PC-9 (cell line): ENCODE measurements at regions not wholly inside any gene's neighbourhood (a gene's known extent, or its start where the extent isn't known, plus 50 kb on each side); places are given as distances from the start of the nearest gene placed in this dataset.
"Not testable (repeated sequence)": the region's sequence is repeated elsewhere in the genome, so short reads cannot be mapped to it uniquely, and the experiment has no call there.

Source experiments
- BruUV-seq: library from RNA; stranded (reverse); fragments of 400-500 nt; replicated peaks from 2 replicates; lab custom pipeline; 2021; lab: Mats Ljungman, UMichigan
- CTCF ChIA-PET: fragments of 300-600 bp; sonication (Branson Sonifier 250); formaldehyde crosslinking; loops from one replicate; lab custom pipeline; 2022; ENCODE audit warnings: antibody characterized with exemption; lab: Charles Lee
- POLR2A ChIA-PET: fragments of 300-600 bp; sonication (Branson Sonifier 250); formaldehyde crosslinking; loops from one replicate; lab custom pipeline; 2022; ENCODE audit warnings: antibody characterized with exemption; ENCODE audit not compliant: unreplicated experiment; lab: Charles Lee
- DNase-seq, 2 experiments: peaks; one replicate each; pipeline versions ENCODE4 v3.0.0 to v3.0.0-alpha.2; 2015 to 2022; ENCODE audit warnings: mixed read lengths in 1 of 2
- H2AFZ ChIP-seq: fragments of 200-600 bp; sonication (generic); 2 replicates; pipeline ENCODE4 v1.8.1; 2017; ENCODE audit warnings: antibody characterized with exemption
- H3F3A ChIP-seq: fragments of 200-600 bp; sonication (generic); 2 replicates; pipeline ENCODE4 v1.8.1; 2017; ENCODE audit warnings: antibody characterized with exemption, mild to moderate bottlenecking, low read depth; ENCODE audit not compliant: insufficient read depth
- H3K27ac ChIP-seq: fragments of 200-600 bp; sonication (generic); 2 replicates; pipeline ENCODE4 v1.6.1; 2016; ENCODE audit warnings: mixed run types
- H3K27me3 ChIP-seq: fragments of 200-600 bp; sonication (generic); 2 replicates; pipeline ENCODE4 v1.6.1; 2016; ENCODE audit warnings: low read depth, mixed run types; ENCODE audit not compliant: insufficient read depth
- H3K36me3 ChIP-seq: fragments of 200-600 bp; sonication (generic); 2 replicates; pipeline ENCODE4 v1.6.1; 2016; ENCODE audit warnings: low read depth, mixed run types
- H3K4me1 ChIP-seq: fragments of 200-600 bp; sonication (generic); replicated peaks from 2 replicates; pipeline ENCODE4 v1.6.1; 2016; ENCODE audit warnings: mixed run types; ENCODE audit not compliant: insufficient read depth
- H3K4me2 ChIP-seq: fragments of 200-600 bp; sonication (generic); 2 replicates; pipeline ENCODE4 v1.6.1; 2017; ENCODE audit warnings: mixed run types
- H3K4me3 ChIP-seq: fragments of 200-600 bp; sonication (generic); 2 replicates; pipeline ENCODE4 v1.6.1; 2016; ENCODE audit warnings: mixed run types
- H3K79me2 ChIP-seq: fragments of 200-600 bp; sonication (generic); 2 replicates; pipeline ENCODE4 v1.6.1; 2017; ENCODE audit warnings: low read depth, mixed run types
- H3K9me2 ChIP-seq: fragments of 200-600 bp; sonication (generic); 2 replicates; pipeline ENCODE4 v1.8.1; 2017; ENCODE audit warnings: mild to moderate bottlenecking; ENCODE audit not compliant: insufficient read depth
- H3K9me3 ChIP-seq: fragments of 200-600 bp; sonication (generic); 2 replicates; pipeline ENCODE4 v1.8.1; 2016; ENCODE audit warnings: low read depth; ENCODE audit not compliant: insufficient read depth
- H4K20me1 ChIP-seq: fragments of 200-600 bp; sonication (generic); 2 replicates; pipeline ENCODE4 v1.8.1; 2017; ENCODE audit not compliant: insufficient read depth
- CTCF ChIP-seq: fragments of 200-600 bp; sonication (generic); conservative IDR thresholded peaks from 2 replicates; pipeline ENCODE4 v1.6.1; 2017; ENCODE audit warnings: mixed run types, antibody characterized with exemption, mild to moderate bottlenecking, moderate library complexity
- EZH2 ChIP-seq: fragments of 200-600 bp; sonication (generic); IDR thresholded peaks from 2 replicates; pipeline ENCODE4 v1.8.0; 2017; ENCODE audit warnings: antibody characterized with exemption, low read depth
- intact Hi-C: fragments of 100-400 bp; cut with micrococcal nuclease; formaldehyde crosslinking; loops from one replicate; pipeline ENCODE4 v1.10.0; 2022; ENCODE audit not compliant: unreplicated experiment

GRCh38 chrX:95956745-95957144 lies 727.9 kb upstream of the DIAPH2 start:
- CTCF ChIA-PET = no interaction called here

GRCh38 chrX:95973456-95974095 lies 711.1 kb upstream of the DIAPH2 start:
- H3K79me2 ChIP-seq, H3K27me3 ChIP-seq, H3K27ac ChIP-seq, H3K4me2 ChIP-seq, DNase-seq, H3K4me3 ChIP-seq, POLR2A ChIA-PET, H3K9me2 ChIP-seq, BruUV-seq, H3K4me1 ChIP-seq, H4K20me1 ChIP-seq, intact Hi-C loops, H3K9me3 ChIP-seq, CTCF ChIA-PET, H3F3A ChIP-seq, H2AFZ ChIP-seq, H3K36me3 ChIP-seq: not testable (repeated sequence)

More at GRCh38 chrX:95956745-95957144, 727.9 kb upstream of the DIAPH2 start:
- Histone ChIP-seq H3K9me2 (no peaks in the 10 kb centered on the region), H3F3A (no peaks in the 10 kb centered on the region), H3K27ac (no peak overlapping the region), H4K20me1 (no peaks in the 10 kb centered on the region), H3K9me3 (no peaks in the 10 kb centered on the region), H3K4me1 (no peaks in the 10 kb centered on the region), H3K27me3 (no peaks in the 10 kb centered on the region), H2AFZ (no peak overlapping the region), H3K79me2 (no peaks in the 10 kb centered on the region), H3K36me3 (no peaks in the 10 kb centered on the region), H3K4me3 (no peak overlapping the region), H3K4me2 (no peak overlapping the region)
- BruUV-seq = no TSS peak
- intact Hi-C loops = no loop called here
- POLR2A ChIA-PET = no interaction called here
- no peak for TF ChIP-seq CTCF
- no peak for TF ChIP-seq EZH2
- DNase-seq = no peak

- Histone ChIP-seq H3K79me2 (no peaks in the 10 kb centered on the region), H3K27ac (no peak overlapping the region), H3K27me3 (no peaks in the 10 kb centered on the region), H3K4me3 (no peak overlapping the region), H3F3A (no peaks in the 10 kb centered on the region), H3K9me2 (no peaks in the 10 kb centered on the region), H4K20me1 (no peaks in the 10 kb centered on the region), H3K36me3 (no peaks in the 10 kb centered on the region), H3K9me3 (no peaks in the 10 kb centered on the region), H2AFZ (no peak overlapping the region), H3K4me1 (no peaks in the 10 kb centered on the region), H3K4me2 (no peak overlapping the region)
- DNase-seq = no peak
- ChIA-PET POLR2A (no interaction called here), CTCF (no interaction called here)
- intact Hi-C loops = no loop called here
- BruUV-seq = no TSS peak
- no peak for TF ChIP-seq CTCF
- no peak for TF ChIP-seq EZH2
Observed at GRCh38 chrX:95974096-95974470, 710.6 kb upstream of the DIAPH2 start.

GRCh38 chrX:95974890-95975289 lies 709.8 kb upstream of the DIAPH2 start:
- no peak for TF ChIP-seq EZH2
- no peak for TF ChIP-seq CTCF
- ChIA-PET POLR2A (no interaction called here), CTCF (no interaction called here)
- no peaks in the 10 kb centered on the region for H4K20me1 ChIP-seq
- H3K4me3 ChIP-seq = no peak overlapping the region
- no peak overlapping the region for H3K4me2 ChIP-seq
- no peaks in the 10 kb centered on the region for H3F3A ChIP-seq
- BruUV-seq = no TSS peak
- H3K9me2 ChIP-seq = no peaks in the 10 kb centered on the region
- H3K79me2 ChIP-seq = no peaks in the 10 kb centered on the region
- H3K9me3 ChIP-seq = no peaks in the 10 kb centered on the region
- H3K36me3 ChIP-seq = no peaks in the 10 kb centered on the region
- H2AFZ ChIP-seq = no peak overlapping the region
- H3K27me3 ChIP-seq = no peaks in the 10 kb centered on the region
- no peak overlapping the region for H3K27ac ChIP-seq
- intact Hi-C loops = no loop called here
- no peak for DNase-seq
- H3K4me1 ChIP-seq = no peaks in the 10 kb centered on the region
